Cardiac muscle cell (in vitro differentiated cells and primary cell): ENCODE measurements at regions not wholly inside any gene's neighbourhood (a gene's known extent, or its start where the extent isn't known, plus 50 kb on each side); places are given as distances from the start of the nearest gene placed in this dataset.

Source experiments
- DNase-seq, 2 donors: peaks; one replicate each; pipeline versions ENCODE4 v3.0.0 to v3.0.0-alpha.2; 2010 to 2017; ENCODE audit warnings: low read depth in 1 of 2, low spot score in 1 of 2
- H3K27ac ChIP-seq: fragments of 200-600 bp; sonication (generic); 2 replicates; pipeline ENCODE4 v1.5.1; 2016
- H3K27me3 ChIP-seq: fragments of 200-600 bp; sonication (generic); 2 replicates; pipeline ENCODE4 v1.6.0; 2016; ENCODE audit warnings: control low read depth
- H3K36me3 ChIP-seq: fragments of 200-600 bp; sonication (generic); 2 replicates; pipeline ENCODE4 v1.5.1; 2016; ENCODE audit warnings: control low read depth
- H3K4me1 ChIP-seq: fragments of 200-600 bp; sonication (generic); 2 replicates; pipeline ENCODE4 v1.8.1; 2017; ENCODE audit warnings: low read depth, mild to moderate bottlenecking, mixed run types
- H3K4me3 ChIP-seq: fragments of 200-600 bp; sonication (generic); 2 replicates; pipeline ENCODE4 v1.5.1; 2016; ENCODE audit warnings: mild to moderate bottlenecking
- H3K9me3 ChIP-seq: fragments of 200-600 bp; sonication (generic); 2 replicates; pipeline ENCODE4 v1.5.1; 2017; ENCODE audit warnings: low read depth, mild to moderate bottlenecking, control low read depth
- CTCF ChIP-seq: IDR thresholded peaks from 2 replicates; pipeline ENCODE4 v1.5.1; 2012; ENCODE audit warnings: low read depth, mild to moderate bottlenecking, low read length

GRCh38 chr17:73949903-73950592, 253.4 kb upstream of the RPL38 start:
- peaks cover 40% of the 10 kb centered on the region for H3K27me3 ChIP-seq
- no peak overlapping the region for H3K4me3 ChIP-seq
- H3K9me3 ChIP-seq = no peaks in the 10 kb centered on the region
- H3K27ac ChIP-seq = no peak overlapping the region
- TF ChIP-seq CTCF = no peak
- no peaks in the 10 kb centered on the region for H3K4me1 ChIP-seq
- H3K36me3 ChIP-seq = no peaks in the 10 kb centered on the region
- DNase-seq = no peak

- no peak for DNase-seq
- Histone ChIP-seq H3K4me1 (no peaks in the 10 kb centered on the region), H3K27ac (no peak overlapping the region), H3K9me3 (no peaks in the 10 kb centered on the region), H3K27me3 (peaks cover 40% of the 10 kb centered on the region), H3K36me3 (no peaks in the 10 kb centered on the region), H3K4me3 (no peak overlapping the region)
- TF ChIP-seq CTCF = no peak
Measured at GRCh38 chr17:73950593-73950914, 252.9 kb upstream of the RPL38 start.

GRCh38 chr17:73952082-73952479, 251.4 kb upstream of the RPL38 start:
- Histone ChIP-seq H3K9me3 (no peaks in the 10 kb centered on the region), H3K4me3 (peak overlapping the region; percentile 21), H3K4me1 (no peaks in the 10 kb centered on the region), H3K27me3 (peaks cover 40% of the 10 kb centered on the region), H3K36me3 (no peaks in the 10 kb centered on the region), H3K27ac (no peak overlapping the region)
- no peak for TF ChIP-seq CTCF
- DNase-seq = peak in 1 of 2 donors; percentile 34

- TF ChIP-seq CTCF = peak; percentile 51
- Histone ChIP-seq H3K4me3 (peak overlapping the region; percentile 21), H3K27me3 (peaks cover 40% of the 10 kb centered on the region), H3K36me3 (no peaks in the 10 kb centered on the region), H3K4me1 (peaks cover 5% of the 10 kb centered on the region), H3K9me3 (no peaks in the 10 kb centered on the region), H3K27ac (no peak overlapping the region)
- peak; percentile 14 to 75 for DNase-seq
Measured at GRCh38 chr17:73952480-73953205, 250.8 kb upstream of the RPL38 start.

GRCh38 chr17:73953206-73954033, 250.1 kb upstream of the RPL38 start:
- peaks cover 40% of the 10 kb centered on the region for H3K27me3 ChIP-seq
- H3K4me3 ChIP-seq = peak overlapping the region; percentile 21
- TF ChIP-seq CTCF = no peak
- H3K27ac ChIP-seq = no peak overlapping the region
- H3K9me3 ChIP-seq = no peaks in the 10 kb centered on the region
- DNase-seq = no peak
- peaks cover 7% of the 10 kb centered on the region for H3K4me1 ChIP-seq
- no peaks in the 10 kb centered on the region for H3K36me3 ChIP-seq
